HG02642 (cell line): ENCODE measurements at regions not wholly inside any gene's neighbourhood (a gene's known extent, or its start where the extent isn't known, plus 50 kb on each side); places are given as distances from the start of the nearest gene placed in this dataset.

ENCODE experiments used
- ATAC-seq: cut with Tn5 transposase; IDR thresholded peaks from one replicate; pipeline ENCODE4 v1.9.1; 2021; ENCODE audit warnings: mild to moderate bottlenecking; ENCODE audit not compliant: unreplicated experiment, poor library complexity

DNA sequence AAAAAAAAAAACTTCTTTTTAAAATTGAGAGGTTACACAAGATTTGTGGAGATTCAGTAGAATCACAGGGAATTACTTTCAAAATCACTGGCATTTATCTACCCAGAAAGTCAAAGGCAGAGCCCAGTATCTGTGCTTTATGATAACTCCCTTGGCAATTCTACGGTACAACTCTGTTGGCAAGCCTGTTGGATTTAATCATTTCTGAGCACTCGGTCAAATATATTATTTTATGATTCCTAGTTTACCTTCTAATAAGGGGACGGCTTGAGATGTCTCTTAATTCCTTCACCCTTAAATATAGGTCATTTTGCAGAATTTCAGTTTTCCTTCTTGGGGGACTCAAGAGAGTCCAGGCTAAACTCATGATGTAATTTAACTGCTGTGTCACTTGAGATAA, 987.6 kb downstream of the EFNB2 start:
- ATAC-seq: no peak

DNA sequence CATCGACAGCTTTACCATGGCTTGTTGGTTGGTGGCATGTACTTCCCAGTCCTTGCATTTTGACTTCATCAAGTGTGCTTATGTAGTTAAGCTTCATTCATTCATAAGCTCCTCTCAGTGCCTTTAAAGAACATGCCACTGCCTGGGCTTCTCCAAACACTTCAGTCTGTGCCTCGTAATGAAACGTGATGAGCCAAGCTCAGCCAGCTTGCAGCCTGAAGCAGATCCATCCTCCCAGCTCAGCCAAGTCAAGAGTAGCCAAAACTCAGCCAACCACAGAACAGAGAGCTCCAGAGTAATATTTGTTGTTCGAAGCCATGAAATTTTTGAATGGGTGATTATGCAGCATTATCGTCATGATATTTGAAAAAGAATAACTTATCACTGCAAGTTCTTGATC, 989.7 kb downstream of the EFNB2 start:
- no peak for ATAC-seq

DNA sequence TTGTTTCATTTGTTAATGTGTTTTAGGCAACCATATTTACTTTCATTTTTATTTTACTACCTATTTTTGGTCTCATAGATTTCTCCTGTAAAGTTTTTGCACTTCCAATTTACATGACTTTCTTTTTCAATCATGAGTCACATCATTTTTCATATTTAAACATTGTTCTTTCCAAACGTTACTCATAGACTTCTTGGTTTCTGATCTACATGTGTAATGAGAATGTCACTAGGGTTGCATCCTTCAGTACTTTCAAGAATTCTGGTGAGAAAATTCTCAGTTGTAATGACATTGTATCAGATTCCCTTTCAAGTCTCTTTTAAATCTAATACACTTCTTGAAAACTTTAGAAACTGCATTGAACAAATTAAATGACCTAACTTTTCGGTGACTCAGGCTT, 991.7 kb downstream of the EFNB2 start:
- ATAC-seq: no peak

DNA sequence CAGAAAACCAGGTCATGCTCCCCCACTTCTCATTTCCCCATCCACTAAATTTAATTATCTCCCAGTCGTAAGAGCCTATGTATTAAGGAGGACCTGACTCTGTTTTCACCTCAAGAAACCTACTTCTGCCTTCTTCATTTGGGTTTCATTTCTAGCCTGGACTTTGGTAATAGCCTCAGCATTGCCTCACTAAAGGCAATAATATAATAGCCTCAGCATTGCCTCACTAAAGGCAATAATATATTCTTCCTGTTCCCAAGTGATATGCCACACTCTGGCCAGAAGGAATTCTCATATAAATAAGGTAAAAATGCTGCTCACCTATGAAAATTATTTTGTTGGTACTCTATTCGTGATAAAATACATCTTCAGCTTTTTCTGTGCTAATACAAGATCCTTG, 993.9 kb downstream of the EFNB2 start:
- no peak for ATAC-seq

DNA sequence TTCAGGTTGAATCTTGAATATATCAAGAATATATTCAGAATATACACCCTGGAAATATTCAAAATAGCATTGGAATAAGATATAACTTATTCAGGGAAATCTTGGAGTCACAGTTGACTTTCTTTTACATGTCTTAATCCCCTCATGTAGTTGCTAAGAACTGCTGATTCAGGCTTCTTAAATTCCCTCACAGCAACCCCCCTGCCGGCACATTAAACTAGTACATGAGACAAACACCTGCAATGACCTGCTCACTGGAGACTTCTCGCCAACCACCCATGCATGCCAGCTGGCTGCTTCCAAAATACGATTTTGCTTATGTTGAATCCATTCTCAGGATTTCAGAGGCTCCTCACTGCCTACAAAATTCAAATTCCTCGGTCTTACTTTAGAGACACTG, 997.1 kb downstream of the EFNB2 start:
- no peak for ATAC-seq

DNA sequence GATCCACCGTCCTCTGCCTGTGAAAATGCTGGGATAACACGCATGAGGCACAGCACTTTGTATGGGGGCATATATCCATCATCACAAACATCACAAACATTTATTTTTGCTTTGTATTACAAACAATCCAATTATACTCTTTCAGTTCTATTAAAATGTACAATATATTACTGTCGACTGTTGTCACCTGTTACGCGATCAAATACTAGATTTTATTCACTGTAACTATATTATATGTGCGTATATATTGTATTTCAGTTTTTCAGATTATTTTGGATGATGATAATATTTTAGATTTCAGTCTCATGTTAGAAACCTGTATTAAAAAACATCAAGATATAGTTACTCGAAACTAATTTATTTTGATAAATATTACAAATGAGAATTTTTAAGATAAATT, 998.3 kb downstream of the EFNB2 start:
- ATAC-seq: no peak

DNA sequence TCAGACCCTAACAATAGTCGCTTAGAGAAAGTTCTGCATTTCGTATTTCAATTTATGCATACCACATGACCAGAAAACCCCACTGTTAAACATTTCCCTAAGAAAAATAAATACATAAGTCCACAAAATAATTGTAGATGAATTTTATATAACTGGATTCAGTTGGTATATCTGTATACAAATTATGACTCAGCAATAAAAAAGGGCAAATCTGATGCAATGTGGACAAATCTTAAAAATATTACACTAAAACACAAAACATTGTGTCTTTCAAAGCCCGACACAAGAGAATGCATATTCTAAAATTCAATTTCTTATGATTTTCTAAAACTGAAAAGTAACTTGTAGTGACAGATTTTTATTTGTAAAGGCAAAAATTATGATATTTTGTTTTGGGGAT, 1005.0 kb downstream of the EFNB2 start:
- no peak for ATAC-seq

DNA sequence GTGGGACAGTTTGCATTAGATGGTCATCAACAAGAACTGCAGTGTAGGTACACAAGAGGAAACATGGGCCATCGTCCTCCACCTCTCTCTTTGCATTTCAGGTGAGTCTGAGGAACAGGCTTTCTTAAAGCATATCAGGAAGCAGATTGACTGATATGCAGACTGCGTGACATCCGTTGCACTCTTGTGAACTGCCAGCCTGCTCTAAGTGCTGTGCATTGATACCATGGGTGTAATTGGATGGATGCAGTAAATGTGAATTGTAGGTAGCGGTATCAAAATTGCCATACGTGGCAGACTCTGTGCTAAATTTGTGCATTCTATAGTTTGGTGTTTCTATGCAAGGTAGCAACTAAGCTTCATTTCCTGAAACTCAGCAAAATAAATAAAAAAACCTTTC, 1008.3 kb downstream of the EFNB2 start:
- no peak for ATAC-seq

DNA sequence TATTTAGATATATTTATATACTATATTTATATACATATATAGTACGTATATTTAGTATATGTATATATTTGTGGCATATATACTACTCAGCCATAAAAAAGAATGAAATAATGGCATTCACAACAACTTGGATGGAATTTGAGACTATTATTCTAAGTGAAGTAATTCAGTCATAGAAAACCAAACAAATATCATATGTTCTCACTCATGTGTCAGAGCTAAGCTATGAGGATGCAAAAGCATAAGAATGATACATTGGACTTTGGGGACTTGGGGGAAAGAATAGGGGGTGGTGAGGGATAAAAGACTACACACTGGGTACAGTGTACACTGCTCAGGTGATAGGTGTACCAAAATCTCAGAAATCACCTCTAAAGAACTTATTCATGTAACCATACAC, 1015.7 kb downstream of the EFNB2 start:
- no peak for ATAC-seq

DNA sequence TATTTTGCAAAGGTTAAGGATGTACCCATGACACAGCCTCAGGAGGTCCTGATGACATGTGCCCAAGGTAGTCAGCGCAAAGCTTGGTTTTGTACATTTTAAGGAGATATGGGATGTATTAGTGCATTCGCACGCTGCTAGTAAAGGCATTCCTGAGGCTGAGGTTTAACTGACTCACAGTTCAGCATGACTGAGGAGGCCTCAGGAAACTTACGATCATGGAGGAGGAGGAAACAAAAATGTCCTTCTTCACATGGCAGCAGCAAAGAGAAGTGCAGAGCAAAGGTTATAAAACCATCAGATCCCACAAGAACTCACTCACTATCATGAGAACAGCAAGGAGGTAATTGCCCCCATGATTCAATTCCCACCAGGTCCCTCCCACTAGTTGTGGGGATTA, 1017.4 kb downstream of the EFNB2 start:
- ATAC-seq: no peak

DNA sequence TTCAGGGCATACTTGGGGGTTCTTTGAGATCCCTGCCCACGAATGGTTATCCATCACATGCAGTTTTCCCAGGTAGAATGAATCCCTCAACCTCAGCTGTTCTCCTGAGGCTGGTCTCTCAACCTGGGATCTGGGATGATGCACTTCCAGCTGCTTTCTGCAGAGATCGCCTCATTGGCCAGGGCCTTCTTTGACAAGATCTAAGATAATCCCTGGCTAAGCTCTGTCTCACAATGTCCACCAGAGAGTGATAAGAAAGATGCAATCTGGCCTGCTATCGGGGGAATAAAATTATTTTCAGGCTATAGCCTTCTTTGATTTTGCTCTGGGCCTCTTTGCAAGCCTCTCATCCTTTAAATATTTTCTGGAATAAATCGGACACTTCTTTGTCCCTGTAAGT, 1021.1 kb downstream of the EFNB2 start:
- ATAC-seq: no peak

DNA sequence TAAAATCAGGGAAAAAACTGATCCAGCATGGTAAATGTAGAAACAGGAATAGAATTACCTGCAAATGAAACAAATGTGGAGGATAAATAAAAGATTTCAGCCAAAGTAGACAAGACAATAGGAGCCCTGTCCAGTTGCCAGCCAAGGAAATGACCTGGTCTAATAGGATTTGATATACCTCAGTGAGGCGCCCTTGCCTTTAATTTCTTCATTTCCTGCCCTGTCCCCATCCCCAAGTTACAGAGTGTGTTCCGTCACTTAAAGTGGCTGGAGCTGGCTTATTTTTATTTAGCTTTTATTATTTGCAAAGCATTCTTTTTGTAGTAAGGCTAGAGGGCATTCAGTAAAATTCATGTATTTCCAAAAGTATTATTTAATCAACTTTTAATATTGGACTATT, 1022.0 kb downstream of the EFNB2 start:
- no peak for ATAC-seq

DNA sequence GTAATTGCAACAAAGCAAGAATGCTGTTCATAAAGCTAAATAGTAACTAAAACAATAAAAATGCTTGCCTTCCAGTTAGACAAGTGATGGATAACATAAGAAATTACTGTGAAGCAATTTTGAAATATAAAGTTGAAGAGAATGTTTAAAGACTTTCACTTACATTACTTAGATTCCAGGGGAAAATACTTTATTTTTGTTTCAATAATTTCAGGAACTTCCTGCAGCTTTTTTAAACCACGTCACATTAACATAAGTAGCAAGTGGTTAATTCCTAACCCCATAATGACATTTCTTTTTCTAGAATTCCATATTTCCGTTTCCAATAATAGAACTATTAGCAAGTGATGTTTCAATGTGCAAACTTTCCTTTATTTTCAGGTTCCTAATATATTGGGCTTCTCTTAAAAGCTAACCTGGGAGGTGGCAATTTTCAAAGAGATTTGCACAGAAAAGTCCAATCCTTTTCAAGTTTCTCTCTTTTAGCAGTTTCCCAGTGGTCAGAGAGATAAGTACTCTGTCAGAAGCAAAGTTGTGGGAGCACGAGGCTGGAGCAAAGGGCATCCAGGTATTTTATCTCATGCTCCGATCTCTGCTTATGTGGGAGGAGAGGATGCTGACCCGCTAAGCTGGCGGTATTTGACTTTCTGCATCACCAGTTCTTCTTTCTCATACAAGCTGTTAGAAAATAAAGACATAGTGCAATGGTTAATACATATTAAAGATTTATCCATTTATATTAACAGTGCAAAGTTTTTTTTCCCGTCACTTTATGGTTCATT, 1025.3 kb downstream of the EFNB2 start:
- ATAC-seq: no peak

DNA sequence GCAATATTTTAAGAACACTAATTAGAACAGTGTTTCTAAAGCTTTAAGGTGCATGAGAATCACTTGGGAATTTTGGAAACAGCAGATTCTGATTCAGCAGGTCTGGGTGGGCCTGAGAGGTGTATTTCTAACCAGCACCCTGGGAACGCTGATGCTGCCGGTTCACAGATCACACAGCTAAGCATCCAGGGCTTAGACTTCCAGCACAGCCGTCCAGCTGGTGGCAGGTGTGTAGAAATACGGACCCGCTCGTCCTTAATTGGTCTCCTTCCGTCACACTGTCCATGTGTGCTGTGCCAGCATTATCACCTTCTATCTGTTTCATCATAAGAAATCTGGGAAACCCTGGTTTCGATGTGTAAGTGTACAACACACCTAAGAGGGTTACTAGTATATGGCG, 1029.0 kb downstream of the EFNB2 start:
- ATAC-seq: no peak

DNA sequence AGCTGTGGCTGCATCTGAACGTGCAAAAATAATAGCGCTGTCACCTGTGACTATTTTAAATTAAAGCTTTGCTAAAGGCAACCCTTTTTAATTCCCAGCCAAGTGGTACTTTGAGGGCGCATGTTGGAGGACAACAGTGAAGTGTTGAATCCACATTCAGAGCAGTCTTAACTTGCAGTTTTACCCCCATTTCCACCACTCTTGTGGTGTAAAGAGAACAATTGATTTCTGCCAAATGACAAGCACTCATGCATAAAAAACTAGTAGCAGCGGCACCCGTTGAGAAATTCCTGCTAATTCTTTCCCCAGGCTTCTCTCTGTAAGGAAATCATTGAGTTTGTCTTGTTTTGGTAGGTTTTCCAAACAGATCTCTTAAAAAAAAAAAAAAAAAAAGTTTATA, 1033.3 kb downstream of the EFNB2 start:
- no peak for ATAC-seq

DNA sequence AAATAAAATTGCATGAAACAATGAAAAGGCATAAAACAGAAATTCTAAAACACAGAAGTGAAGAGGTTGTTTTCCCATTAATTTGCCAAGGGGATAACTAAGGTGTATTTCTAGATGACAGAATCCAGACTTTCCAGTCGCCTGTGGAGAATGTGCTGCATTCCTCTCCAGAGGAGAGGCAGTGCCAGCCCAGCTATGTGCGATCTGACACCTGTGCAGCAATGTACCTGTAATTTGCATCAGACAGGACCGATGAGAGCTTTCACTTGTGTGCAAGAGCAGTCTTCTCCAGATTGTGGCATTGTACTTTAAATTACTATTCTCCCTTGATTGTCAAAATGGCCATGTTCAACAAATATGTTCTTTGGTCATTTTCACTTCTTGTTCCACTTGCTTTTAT, 1037.9 kb downstream of the EFNB2 start:
- no peak for ATAC-seq

DNA sequence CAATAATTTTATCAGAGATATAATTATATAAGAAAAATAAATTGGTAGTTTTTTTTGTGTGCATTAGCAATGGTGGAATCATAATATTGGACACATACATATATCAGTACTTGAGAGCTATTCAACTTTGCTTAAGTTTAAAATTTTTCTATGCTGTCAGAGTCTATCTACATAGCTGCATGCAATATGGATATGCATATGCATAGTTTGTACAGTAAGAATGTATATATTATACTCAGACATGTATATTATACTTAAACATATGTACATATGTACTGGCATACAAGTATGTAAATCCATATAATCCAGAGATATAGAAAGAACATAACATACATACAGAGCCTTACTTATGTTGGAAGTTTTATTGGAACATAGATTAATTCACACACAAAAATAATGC, 1043.2 kb downstream of the EFNB2 start:
- ATAC-seq: no peak

DNA sequence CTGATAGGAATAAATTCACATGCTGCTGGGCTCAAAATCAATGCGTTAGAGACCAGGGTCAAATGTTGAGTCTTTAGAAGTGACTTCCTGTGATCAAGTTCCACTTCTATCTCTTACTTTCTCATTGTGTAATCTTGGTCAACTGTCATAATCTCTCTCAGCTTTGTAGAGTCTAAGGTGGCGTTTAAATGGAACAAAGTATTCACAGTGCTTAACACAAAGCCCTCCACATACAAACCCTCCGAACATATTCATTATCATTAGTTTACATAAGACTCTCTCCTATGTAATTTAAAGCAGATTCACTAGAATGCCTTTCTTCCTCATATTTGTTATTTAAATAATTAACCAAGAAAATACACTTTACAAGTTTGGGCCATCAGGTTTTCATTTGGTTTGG, 1044.1 kb downstream of the EFNB2 start:
- ATAC-seq: no peak

DNA sequence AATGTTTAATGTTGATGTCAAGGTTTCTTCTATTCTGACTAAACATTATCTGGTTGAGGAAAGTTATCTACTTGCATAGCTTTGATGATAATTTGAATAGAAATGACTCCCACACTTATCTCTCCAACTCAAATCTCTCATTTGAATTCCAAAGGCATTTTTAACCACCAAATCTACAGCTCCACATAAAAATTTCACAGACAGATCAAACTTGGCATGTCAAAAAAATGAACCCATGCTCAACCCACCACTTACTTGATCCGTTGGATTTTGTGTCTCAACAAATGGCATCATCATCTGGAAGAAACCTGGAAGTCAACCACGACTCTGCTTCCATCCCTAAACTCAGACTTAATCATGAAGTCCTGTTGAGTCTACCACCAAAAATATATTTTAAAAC, 1050.4 kb downstream of the EFNB2 start:
- ATAC-seq: no peak

DNA sequence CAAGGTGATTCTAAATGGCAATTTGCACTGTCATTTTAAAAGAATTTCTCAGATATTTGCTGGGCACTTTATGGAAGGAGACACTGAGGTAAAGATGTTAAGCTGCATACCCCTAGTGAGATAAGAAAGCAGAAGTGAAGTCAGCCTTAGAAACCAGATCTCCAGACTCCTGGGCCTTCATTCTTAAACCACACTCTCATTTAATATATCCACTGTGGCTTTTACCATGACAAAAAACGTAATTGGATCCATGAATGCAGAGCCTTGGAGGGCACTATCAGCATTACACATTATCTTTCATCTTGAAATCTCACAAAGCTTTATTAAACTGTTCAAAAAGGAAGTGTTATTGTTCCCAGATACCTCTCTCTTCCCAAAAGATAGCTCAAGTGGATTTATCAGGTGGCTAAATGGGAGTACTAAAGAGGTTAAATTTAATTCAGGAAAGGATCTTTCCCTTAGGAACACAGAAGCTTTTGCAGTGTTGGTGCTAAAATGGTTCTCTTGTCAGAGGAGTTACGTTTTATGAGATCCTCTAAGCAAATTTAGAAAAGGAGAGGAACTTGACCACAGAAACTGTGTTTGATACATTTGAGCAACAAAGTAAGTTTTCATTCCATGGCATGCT, 1060.4 kb downstream of the EFNB2 start:
- ATAC-seq: no peak

DNA sequence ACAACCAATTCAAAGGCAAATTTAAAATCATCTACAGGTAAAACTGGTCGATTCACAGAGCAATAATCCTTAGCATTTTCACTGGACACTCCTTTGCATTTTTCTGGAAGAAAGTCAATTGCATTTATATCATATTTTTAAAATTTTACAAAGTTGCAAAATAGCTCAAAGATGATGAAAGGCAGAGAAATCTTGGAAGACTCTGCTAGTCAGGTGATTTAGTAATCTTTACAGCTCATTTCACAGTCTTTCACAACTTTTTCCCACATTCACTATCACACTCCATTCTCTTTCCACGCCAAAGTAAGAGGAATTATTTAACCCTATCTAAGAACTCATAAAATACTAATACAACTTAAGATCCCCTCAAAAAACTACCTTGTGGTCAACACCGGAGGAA, 1063.8 kb downstream of the EFNB2 start:
- no peak for ATAC-seq

DNA sequence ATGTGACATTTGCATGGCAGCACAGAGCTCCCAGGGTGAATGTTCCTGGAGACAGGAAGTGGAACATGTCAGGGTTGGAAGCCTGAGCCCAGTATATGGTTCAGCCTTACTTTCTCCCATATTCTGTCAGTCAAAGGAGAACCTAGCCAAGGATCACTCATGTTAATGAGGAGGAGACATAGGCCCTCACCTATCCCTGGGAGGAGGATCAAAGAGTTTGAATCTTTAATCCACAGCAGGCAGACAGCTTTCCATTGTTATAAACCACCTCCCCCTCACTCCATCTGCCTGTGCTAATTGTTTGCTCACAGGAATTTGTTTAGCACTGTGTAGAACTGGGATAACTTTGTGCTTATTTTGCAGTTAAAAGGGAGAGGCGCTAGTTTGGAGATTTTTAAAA, 1069.1 kb downstream of the EFNB2 start:
- ATAC-seq: no peak
